ENCODE measurements at regions not wholly inside any gene's neighbourhood (a gene's known extent, or its start where the extent isn't known, plus 50 kb on each side); places are given as distances from the start of the nearest gene placed in this dataset.

DNA sequence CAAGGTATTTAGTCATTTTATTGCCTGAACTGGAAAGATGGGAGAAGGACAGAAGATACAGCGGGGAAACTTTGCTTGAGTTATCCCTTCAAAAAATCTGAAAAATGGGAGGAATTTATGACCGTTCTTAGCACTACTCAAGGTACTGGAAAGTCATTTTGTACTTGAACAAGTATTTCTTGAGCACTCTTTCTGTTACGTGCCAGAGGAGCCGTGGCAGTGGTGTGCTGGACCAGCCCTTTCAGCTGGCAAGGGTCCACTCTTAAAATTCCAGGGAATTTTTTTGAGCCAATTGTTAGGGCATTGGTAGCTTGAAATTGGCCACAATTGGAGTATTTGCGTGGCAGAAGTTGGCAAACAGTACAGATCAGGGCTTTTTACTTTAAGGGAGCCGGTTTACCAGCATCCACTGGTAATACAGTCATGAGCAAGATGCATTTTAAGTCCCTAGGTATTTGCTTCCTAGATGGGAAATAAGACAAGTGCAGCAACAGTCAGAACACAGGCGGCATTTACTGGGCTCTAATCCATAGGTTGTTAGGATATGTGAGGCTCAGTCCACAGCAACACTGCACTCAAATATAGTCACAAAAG, 145.9 kb upstream of the ST8SIA2 start:
- no peak for TF ChIP-seq CTCF (IDR thresholded peaks at IDR 0.05; ENCODE audit: low read depth, low read length, poor library complexity, severe bottlenecking)
- TF ChIP-seq EZH2phosphoT487 (IDR thresholded peaks at IDR 0.05; ENCODE audit: borderline replicate concordance, low read length): no peak

All from DOHH2 (cell line).